ENCODE measurements at regions not wholly inside any gene's neighbourhood (a gene's known extent, or its start where the extent isn't known, plus 50 kb on each side); places are given as distances from the start of the nearest gene placed in this dataset.
"Not testable (repeated sequence)": the region's sequence is repeated elsewhere in the genome, so short reads cannot be mapped to it uniquely, and the experiment has no call there.

- not testable (repeated sequence) for TF ChIP-seq POLR2AphosphoS5 (IDR thresholded peaks at IDR 0.05; ENCODE audit: low read depth, low read length); POLR2A (IDR thresholded peaks at IDR 0.05; ENCODE audit: low read depth, low read length); SPI1 (IDR thresholded peaks at IDR 0.05; ENCODE audit: low read depth, low read length); TAF1 (IDR thresholded peaks at IDR 0.05; ENCODE audit: low read depth, low read length); PAX5 (IDR thresholded peaks at IDR 0.05; ENCODE audit: insufficient read depth, low read length, severe bottlenecking)
- peak; percentile 75; the same call in 1 of the 2 replicates for TF ChIP-seq POU2F2 (IDR thresholded peaks at IDR 0.05; ENCODE audit: low read depth, low read length)
Measured at GRCh38 chr2:90220623-90221299, 1529.3 kb downstream of the RPIA start.
